Astrocyte (in vitro differentiated cells and primary cell): ENCODE measurements at regions not wholly inside any gene's neighbourhood (a gene's known extent, or its start where the extent isn't known, plus 50 kb on each side); places are given as distances from the start of the nearest gene placed in this dataset.

Experiments
- DNase-seq: peaks from one replicate; pipeline ENCODE4 v3.0.0-alpha.2; 2010; ENCODE audit warnings: low read depth
- FAIRE-seq: peaks from 2 replicates; lab custom pipeline; 2011; peaks lifted over from hg19 to GRCh38; lab: Jason Lieb, UNC
- H2AFZ ChIP-seq: 2 replicates; pipeline ENCODE4 v1.6.0; 2012; ENCODE audit warnings: low read depth, low read length, inconsistent platforms
- H3K27ac ChIP-seq: 2 replicates; pipeline ENCODE4 v1.5.1; 2011; ENCODE audit warnings: low read depth, low read length, inconsistent platforms
- H3K27me3 ChIP-seq: 2 replicates; pipeline ENCODE4 v1.6.0; 2011; ENCODE audit warnings: low read length, inconsistent platforms; ENCODE audit not compliant: insufficient read depth
- H3K36me3 ChIP-seq: 2 replicates; pipeline ENCODE4 v1.5.1; 2011; ENCODE audit warnings: low read length, inconsistent platforms; ENCODE audit not compliant: insufficient read depth
- H3K4me1 ChIP-seq: 2 replicates; pipeline ENCODE4 v1.5.1; 2011; ENCODE audit warnings: low read length, inconsistent platforms; ENCODE audit not compliant: insufficient read depth
- H3K4me2 ChIP-seq: 2 replicates; pipeline ENCODE4 v1.6.0; 2012; ENCODE audit warnings: low read length, inconsistent platforms
- H3K4me3 ChIP-seq: 2 replicates; pipeline ENCODE4 v1.5.1; 2011; ENCODE audit warnings: low read depth, mild to moderate bottlenecking, low read length, inconsistent platforms; ENCODE audit not compliant: insufficient read depth
- H3K79me2 ChIP-seq: 2 replicates; pipeline ENCODE4 v1.6.0; 2012; ENCODE audit warnings: mild to moderate bottlenecking, low read length, inconsistent platforms; ENCODE audit not compliant: insufficient read depth
- H3K9ac ChIP-seq: 2 replicates; pipeline ENCODE4 v1.6.0; 2012; ENCODE audit warnings: mild to moderate bottlenecking, low read length, inconsistent platforms
- H3K9me3 ChIP-seq: 2 replicates; pipeline ENCODE4 v1.5.1; 2012; ENCODE audit warnings: low read depth, mild to moderate bottlenecking, low read length, inconsistent platforms; ENCODE audit not compliant: insufficient read depth
- H4K20me1 ChIP-seq: 2 replicates; pipeline ENCODE4 v1.6.0; 2012; ENCODE audit warnings: low read length, inconsistent platforms; ENCODE audit not compliant: insufficient read depth
- H3K27ac Mint-ChIP-seq: one replicate; pipeline ENCODE4 v1.8.0; 2021; ENCODE audit warnings: mild to moderate bottlenecking, mixed read lengths; ENCODE audit not compliant: unreplicated experiment
- H3K27me3 Mint-ChIP-seq: one replicate; pipeline ENCODE4 v1.8.0; 2021; ENCODE audit warnings: low read depth, mixed read lengths; ENCODE audit not compliant: unreplicated experiment
- H3K36me3 Mint-ChIP-seq: one replicate; pipeline ENCODE4 v1.8.0; 2021; ENCODE audit warnings: low read depth, mixed read lengths; ENCODE audit not compliant: unreplicated experiment
- H3K4me1 Mint-ChIP-seq: one replicate; pipeline ENCODE4 v1.8.0; 2021; ENCODE audit warnings: low read depth, mixed read lengths; ENCODE audit not compliant: unreplicated experiment
- H3K4me3 Mint-ChIP-seq: one replicate; pipeline ENCODE4 v1.8.0; 2021; ENCODE audit warnings: mild to moderate bottlenecking, moderate library complexity, mixed read lengths; ENCODE audit not compliant: unreplicated experiment
- H3K9me3 Mint-ChIP-seq: one replicate; pipeline ENCODE4 v1.8.0; 2021; ENCODE audit warnings: mild to moderate bottlenecking, mixed read lengths; ENCODE audit not compliant: unreplicated experiment
- CTCF ChIP-seq: IDR thresholded peaks from 2 replicates; pipeline ENCODE4 v1.5.1; 2011; ENCODE audit warnings: low read depth, mild to moderate bottlenecking, inconsistent platforms, low read length, moderate library complexity; ENCODE audit not compliant: insufficient read depth
- EZH2 ChIP-seq: IDR thresholded peaks from 2 replicates; pipeline ENCODE4 v1.6.1; 2012; ENCODE audit warnings: mild to moderate bottlenecking, low read length, inconsistent platforms; ENCODE audit not compliant: insufficient read depth

- H3K4me3 ChIP-seq: no peak overlapping the region
- FAIRE-seq (no peak), DNase-seq (no peak)
- no peaks in the 10 kb centered on the region for H4K20me1 ChIP-seq
- no peaks in the 10 kb centered on the region for H3K79me2 ChIP-seq
- Mint-ChIP-seq H3K27me3 (no peaks in the 10 kb centered on the region), H3K36me3 (no peaks in the 10 kb centered on the region), H3K4me3 (no peak overlapping the region), H3K4me1 (peaks cover 1% of the 10 kb centered on the region), H3K9me3 (no peaks in the 10 kb centered on the region), H3K27ac (no peak overlapping the region)
- no peaks in the 10 kb centered on the region for H3K4me1 ChIP-seq
- H3K36me3 ChIP-seq: no peaks in the 10 kb centered on the region
- H3K27me3 ChIP-seq: no peaks in the 10 kb centered on the region
- TF ChIP-seq CTCF: no peak
- no peak for TF ChIP-seq EZH2
- no peak overlapping the region for H3K27ac ChIP-seq
- no peaks in the 10 kb centered on the region for H3K9me3 ChIP-seq
- H3K9ac ChIP-seq: no peak overlapping the region
- no peak overlapping the region for H3K4me2 ChIP-seq
- H2AFZ ChIP-seq: no peak overlapping the region
Measured at GRCh38 chr5:162668926-162669325, 601.4 kb downstream of the GABRG2 start.

- Histone ChIP-seq H3K27ac (no peak overlapping the region), H3K4me2 (no peak overlapping the region), H4K20me1 (no peaks in the 10 kb centered on the region), H3K36me3 (no peaks in the 10 kb centered on the region), H2AFZ (no peak overlapping the region), H3K4me3 (no peak overlapping the region), H3K9me3 (no peaks in the 10 kb centered on the region), H3K27me3 (no peaks in the 10 kb centered on the region), H3K4me1 (no peaks in the 10 kb centered on the region), H3K9ac (no peak overlapping the region), H3K79me2 (no peaks in the 10 kb centered on the region)
- Mint-ChIP-seq H3K4me3 (no peak overlapping the region), H3K4me1 (peaks cover 4% of the 10 kb centered on the region), H3K27ac (no peak overlapping the region), H3K27me3 (no peaks in the 10 kb centered on the region), H3K36me3 (no peaks in the 10 kb centered on the region), H3K9me3 (no peaks in the 10 kb centered on the region)
- FAIRE-seq: no peak
- no peak for TF ChIP-seq CTCF
- TF ChIP-seq EZH2: no peak
- no peak for DNase-seq
Measured at GRCh38 chr5:162672061-162672460, 604.5 kb downstream of the GABRG2 start.

- Mint-ChIP-seq H3K27me3 (no peaks in the 10 kb centered on the region), H3K36me3 (no peaks in the 10 kb centered on the region), H3K9me3 (no peaks in the 10 kb centered on the region), H3K4me3 (no peak overlapping the region), H3K4me1 (no peaks in the 10 kb centered on the region), H3K27ac (no peak overlapping the region)
- Histone ChIP-seq H2AFZ (no peak overlapping the region), H3K4me1 (no peaks in the 10 kb centered on the region), H3K9ac (no peak overlapping the region), H3K79me2 (no peaks in the 10 kb centered on the region), H3K27me3 (no peaks in the 10 kb centered on the region), H3K4me2 (no peak overlapping the region), H3K9me3 (peaks cover 5% of the 10 kb centered on the region), H4K20me1 (no peaks in the 10 kb centered on the region), H3K27ac (no peak overlapping the region), H3K36me3 (no peaks in the 10 kb centered on the region), H3K4me3 (no peak overlapping the region)
- FAIRE-seq: no peak
- TF ChIP-seq EZH2 (no peak), CTCF (no peak)
- DNase-seq: no peak
Measured at GRCh38 chr5:162683284-162683683, 615.7 kb downstream of the GABRG2 start.
